ENCODE measurements at regions not wholly inside any gene's neighbourhood (a gene's known extent, or its start where the extent isn't known, plus 50 kb on each side); places are given as distances from the start of the nearest gene placed in this dataset.

GRCh38 chr9:129328355-129329042 lies 150.4 kb upstream of the IER5L start:
- Histone ChIP-seq H2AFZ (ENCODE audit: low read depth, low read length) (no peak overlapping the region), H3K36me3 (ENCODE audit: control insufficient read depth in 2 of 2, extremely low read depth in 1 of 2, insufficient read depth in 2 of 2, low read length in 2 of 2) (no peaks in the 10 kb centered on the region), H3K9me1 (replicated peaks; ENCODE audit: control insufficient read depth, extremely low read depth, insufficient read depth, low read length) (no peaks in the 10 kb centered on the region), H3K79me2 (ENCODE audit: control insufficient read depth, insufficient read depth, low read length) (no peaks in the 10 kb centered on the region), H4K20me1 (replicated peaks; ENCODE audit: control insufficient read depth, extremely low read depth, insufficient read depth, low read length) (no peaks in the 10 kb centered on the region), H3K9ac (replicated peaks; ENCODE audit: extremely low read depth, insufficient read depth, low read length) (no peak overlapping the region), H3K27me3 (ENCODE audit: control insufficient read depth in 2 of 2, insufficient read depth in 2 of 2, low read length in 2 of 2) (no peaks in the 10 kb centered on the region), H3K4me2 (ENCODE audit: insufficient read depth, low read length) (no peak overlapping the region), H3K27ac (ENCODE audit: insufficient read depth, low read depth, low read length) (no peak overlapping the region), H3K4me3 (replicated peaks in 1 of 3; ENCODE audit: insufficient read depth in 1 of 3, low read depth in 1 of 3, low read length in 3 of 3) (no peak overlapping the region), H3K4me1 (ENCODE audit: control insufficient read depth, extremely low read depth, insufficient read depth, low read length) (no peaks in the 10 kb centered on the region), H3K9me3 (replicated peaks; ENCODE audit: control insufficient read depth, insufficient read depth, low read length) (no peaks in the 10 kb centered on the region)
- no peak for FAIRE-seq
- no TSS peak for BruUV-seq (replicated peaks)
- no peak for DNase-seq (ENCODE audit: low read depth, low spot score)
- POLR2A ChIA-PET, result no interaction called here
- intact Hi-C loops (cut with micrococcal nuclease) (no loop called here), dilution Hi-C loops (cut with MboI; ENCODE audit: extremely low pct_ligation_motif_present, low sequenced_read_pairs) (no loop called here)
- TF ChIP-seq JUN (IDR thresholded peaks at IDR 0.05; ENCODE audit: borderline replicate concordance, insufficient read depth, insufficient read length, low read depth) (no peak), EZH2 (IDR thresholded peaks at IDR 0.05; ENCODE audit: borderline replicate concordance, low read depth, low read length, severe bottlenecking) (no peak), FOS (IDR thresholded peaks at IDR 0.05; ENCODE audit: borderline replicate concordance, insufficient read depth, low read length) (no peak), POLR2AphosphoS5 (IDR thresholded peaks at IDR 0.05; ENCODE audit: insufficient read depth, low read depth, low read length) (no peak), POLR2A (IDR thresholded peaks at IDR 0.05; ENCODE audit: low read depth, low read length) (no peak), MYC (IDR thresholded peaks at IDR 0.05; ENCODE audit: low read depth, low read length) (no peak), CTCF (IDR thresholded peaks at IDR 0.05; ENCODE audit: extremely low read depth in 1 of 2, insufficient read depth in 1 of 2, low read depth in 1 of 2, low read length in 2 of 2) (no peak), GATA2 (IDR thresholded peaks at IDR 0.05; ENCODE audit: insufficient read depth, insufficient read length, low read depth, low read length) (no peak), MAX (IDR thresholded peaks at IDR 0.05; ENCODE audit: insufficient read depth, insufficient read length) (no peak)
- CTCF ChIA-PET, result no interaction called here

Measured in endothelial cell of umbilical vein (primary cell).